ENCODE measurements at regions not wholly inside any gene's neighbourhood (a gene's known extent, or its start where the extent isn't known, plus 50 kb on each side); places are given as distances from the start of the nearest gene placed in this dataset.

- no peak overlapping the region for H3K27ac ChIP-seq
- no peaks in the 10 kb centered on the region for H3K27me3 ChIP-seq
- no peak for DNase-seq
- no peaks in the 10 kb centered on the region for H3K9me3 ChIP-seq
- TF ChIP-seq, protein P1, sequence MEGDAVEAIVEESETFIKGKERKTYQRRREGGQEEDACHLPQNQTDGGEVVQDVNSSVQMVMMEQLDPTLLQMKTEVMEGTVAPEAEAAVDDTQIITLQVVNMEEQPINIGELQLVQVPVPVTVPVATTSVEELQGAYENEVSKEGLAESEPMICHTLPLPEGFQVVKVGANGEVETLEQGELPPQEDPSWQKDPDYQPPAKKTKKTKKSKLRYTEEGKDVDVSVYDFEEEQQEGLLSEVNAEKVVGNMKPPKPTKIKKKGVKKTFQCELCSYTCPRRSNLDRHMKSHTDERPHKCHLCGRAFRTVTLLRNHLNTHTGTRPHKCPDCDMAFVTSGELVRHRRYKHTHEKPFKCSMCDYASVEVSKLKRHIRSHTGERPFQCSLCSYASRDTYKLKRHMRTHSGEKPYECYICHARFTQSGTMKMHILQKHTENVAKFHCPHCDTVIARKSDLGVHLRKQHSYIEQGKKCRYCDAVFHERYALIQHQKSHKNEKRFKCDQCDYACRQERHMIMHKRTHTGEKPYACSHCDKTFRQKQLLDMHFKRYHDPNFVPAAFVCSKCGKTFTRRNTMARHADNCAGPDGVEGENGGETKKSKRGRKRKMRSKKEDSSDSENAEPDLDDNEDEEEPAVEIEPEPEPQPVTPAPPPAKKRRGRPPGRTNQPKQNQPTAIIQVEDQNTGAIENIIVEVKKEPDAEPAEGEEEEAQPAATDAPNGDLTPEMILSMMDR (IDR thresholded peaks at IDR 0.05), result no peak
- TF ChIP-seq POLR2A (IDR thresholded peaks at IDR 0.05) (no peak), EP300 (IDR thresholded peaks at IDR 0.05) (no peak)
- H3K4me1 ChIP-seq (ENCODE audit: insufficient read depth), result no peaks in the 10 kb centered on the region
- WGBS, 3 donors, result 55 to 72% (median 62%) methylated on average over 5 of the region's 5 CpGs
- no peaks in the 10 kb centered on the region for H3K36me3 ChIP-seq
- intact Hi-C loops (cut with DNase I), result no loop called here
- no peak overlapping the region for H3K4me3 ChIP-seq
Measured at GRCh38 chr1:164999146-164999545, 357.4 kb downstream of the LMX1A start.

GRCh38 chr1:164991763-164992314, 364.7 kb downstream of the LMX1A start:
- TF ChIP-seq POLR2A (IDR thresholded peaks at IDR 0.05) (no peak), EP300 (IDR thresholded peaks at IDR 0.05) (no peak)
- TF ChIP-seq, protein P1 (IDR thresholded peaks at IDR 0.05), result no peak
- Histone ChIP-seq H3K9me3 (no peaks in the 10 kb centered on the region), H3K4me1 (ENCODE audit: insufficient read depth) (no peaks in the 10 kb centered on the region), H3K36me3 (no peaks in the 10 kb centered on the region), H3K4me3 (no peak overlapping the region), H3K27me3 (no peaks in the 10 kb centered on the region), H3K27ac (no peak overlapping the region)
- intact Hi-C loops (cut with DNase I), result no loop called here
- no peak for DNase-seq
- WGBS, 3 donors, result 94 to 97% (median 95%) methylated on average over 6 of the region's 6 CpGs

- TF ChIP-seq, protein P1 (IDR thresholded peaks at IDR 0.05), result no peak
- TF ChIP-seq EP300 (IDR thresholded peaks at IDR 0.05) (no peak), POLR2A (IDR thresholded peaks at IDR 0.05) (no peak)
- H3K27me3 ChIP-seq, result no peaks in the 10 kb centered on the region
- H3K9me3 ChIP-seq, result no peaks in the 10 kb centered on the region
- intact Hi-C loops (cut with DNase I), result no loop called here
- no peaks in the 10 kb centered on the region for H3K36me3 ChIP-seq
- WGBS, 3 donors, result 70 to 77% (median 75%) methylated on average over 3 of the region's 3 CpGs
- H3K27ac ChIP-seq, result no peak overlapping the region
- no peak overlapping the region for H3K4me3 ChIP-seq
- no peak for DNase-seq
- no peaks in the 10 kb centered on the region for H3K4me1 ChIP-seq (ENCODE audit: insufficient read depth)
Measured at GRCh38 chr1:164983023-164983650, 373.4 kb downstream of the LMX1A start.

- H3K27ac ChIP-seq, result no peak overlapping the region
- TF ChIP-seq EP300 (IDR thresholded peaks at IDR 0.05) (no peak), POLR2A (IDR thresholded peaks at IDR 0.05) (no peak)
- TF ChIP-seq, protein P1 (IDR thresholded peaks at IDR 0.05), result no peak
- no peaks in the 10 kb centered on the region for H3K27me3 ChIP-seq
- no peaks in the 10 kb centered on the region for H3K4me1 ChIP-seq (ENCODE audit: insufficient read depth)
- DNase-seq, result no peak
- H3K9me3 ChIP-seq, result no peaks in the 10 kb centered on the region
- intact Hi-C loops (cut with DNase I), result no loop called here
- H3K4me3 ChIP-seq, result no peak overlapping the region
- WGBS, 3 donors, result 37 to 42% (median 40%) methylated on average over 1 of the region's 1 CpG
- H3K36me3 ChIP-seq, result no peaks in the 10 kb centered on the region
Measured at GRCh38 chr1:164982545-164982944, 374.0 kb downstream of the LMX1A start.
